Transverse colon (tissue), 4 donors: ENCODE measurements at regions not wholly inside any gene's neighbourhood (a gene's known extent, or its start where the extent isn't known, plus 50 kb on each side); places are given as distances from the start of the nearest gene placed in this dataset.

ENCODE experiments used
- DNase-seq: peaks from one replicate; pipeline ENCODE4 v3.0.0-alpha.2; 2019
- H3K27ac ChIP-seq, 4 donors: fragments of 200-600 bp; sonication (generic); 2 replicates each; pipeline ENCODE4 v1.5.1; 2016 to 2018; ENCODE audit warnings: inconsistent platforms in 4 of 4
- H3K27me3 ChIP-seq: fragments of 200-600 bp; sonication (generic); 2 replicates; pipeline ENCODE4 v1.5.1; 2017; ENCODE audit warnings: inconsistent platforms
- H3K36me3 ChIP-seq, 4 donors: fragments of 200-600 bp; sonication (generic); 2 replicates each; pipeline ENCODE4 v1.5.1; 2017 to 2019; ENCODE audit warnings: inconsistent platforms in 4 of 4
- H3K4me1 ChIP-seq, 4 donors: fragments of 200-600 bp; sonication (generic); 2 replicates each; pipeline ENCODE4 v1.5.1; 2017 to 2020; ENCODE audit warnings: inconsistent platforms in 4 of 4
- H3K4me3 ChIP-seq, 4 donors: fragments of 200-600 bp; sonication (generic); 1 replicate in 1 of 4; 2 replicates in 3 of 4; pipeline versions ENCODE4 v1.5.1 to v1.6.1; 2017 to 2019; ENCODE audit warnings: inconsistent platforms in 4 of 4
- H3K9me3 ChIP-seq, 2 donors: fragments of 200-600 bp; sonication (generic); 2 replicates each; pipeline ENCODE4 v1.5.1; 2017 to 2019; ENCODE audit warnings: inconsistent platforms in 2 of 2
- EP300 ChIP-seq: sonication (generic); formaldehyde crosslinking; IDR thresholded peaks from one replicate; pipeline ENCODE4 v1.6.1; 2017; ENCODE audit warnings: antibody characterized with exemption, low read depth
- POLR2A ChIP-seq: fragments of 450-650 bp; IDR thresholded peaks from one replicate; pipeline ENCODE4 v1.6.1; 2016; ENCODE audit warnings: antibody characterized with exemption, mild to moderate bottlenecking, moderate library complexity
- POLR2AphosphoS5 ChIP-seq, 3 donors: sonication (generic); formaldehyde crosslinking; IDR thresholded peaks; one replicate each; pipeline ENCODE4 v1.6.1; 2016; ENCODE audit warnings: antibody characterized with exemption in 3 of 3
- WGBS, 2 donors: methylation state at CpG; one replicate each; pipeline ENCODE4 v1.1.5; 2018; ENCODE audit warnings: low coverage in 1 of 2; 5-methylcytosine and 5-hydroxymethylcytosine counted together
- in situ Hi-C, 4 donors: fragments of 200-750 bp; cut with MboI; loops; one replicate each; pipeline versions ENCODE4 v1.15.0 to v1.15.1; 2017; ENCODE audit warnings: low sequenced_read_pairs in 3 of 4, low pct_ligation_motif_present in 1 of 4, low pct_unique_long_range_greater_than_20kb in 1 of 4
- intact Hi-C: fragments of 100-400 bp; cut with DNase I; formaldehyde crosslinking; loops from one replicate; pipeline ENCODE4 v1.15.1; 2023; ENCODE audit warnings: low total_unique reads
- TF ChIP-seq, protein P1 (sequence below), 5 experiments: fragments of 200-600 bp in 3 of 5; fragments of 450-650 bp in 2 of 5; sonication (generic) in 3 of 5; IDR thresholded peaks; 1 replicate in 2 of 5; 2 replicates in 3 of 5; pipeline ENCODE4 v1.5.1; 2016 to 2017; ENCODE audit warnings: antibody characterized with exemption in 5 of 5, inconsistent platforms in 3 of 5, mild to moderate bottlenecking in 2 of 5, moderate library complexity in 1 of 5

DNA sequence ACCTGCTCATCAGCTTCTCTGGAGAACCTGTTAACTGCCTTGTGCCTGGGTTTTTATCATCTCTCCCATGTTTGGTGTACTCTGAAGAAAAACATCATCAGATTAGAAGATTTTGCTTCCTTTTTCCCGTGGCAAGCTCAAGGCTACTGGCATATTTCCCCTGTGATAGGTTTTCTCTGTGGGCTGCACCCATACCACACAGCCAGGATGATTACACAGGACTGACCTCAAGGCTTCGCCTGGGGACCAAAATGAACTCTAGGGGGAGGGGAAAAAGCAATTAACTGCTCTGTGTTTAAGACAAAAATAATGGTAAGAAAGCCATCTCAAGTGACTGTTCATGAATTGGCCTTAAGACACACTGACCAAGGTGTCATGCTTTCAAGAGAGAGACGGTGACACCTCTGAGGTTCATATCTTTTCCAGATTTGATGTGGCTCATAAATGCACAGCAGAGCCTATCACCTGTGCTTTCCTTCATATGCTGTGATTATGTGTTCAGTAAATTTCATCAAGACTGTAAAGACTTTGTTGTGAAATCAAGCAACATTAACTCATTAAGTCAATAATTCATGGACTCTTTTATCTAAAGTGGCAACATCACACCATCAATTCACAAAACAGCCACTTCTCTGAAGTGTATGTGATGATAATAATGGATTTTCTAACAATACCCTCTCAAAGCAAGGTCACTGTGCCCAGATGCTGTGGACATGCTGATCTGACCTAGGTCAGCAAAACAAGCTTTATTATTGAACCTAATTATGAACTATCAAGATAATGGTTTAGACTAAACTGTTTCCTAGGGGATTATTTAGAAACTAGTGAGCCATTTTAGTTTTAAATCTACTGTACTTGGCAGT, 427.9 kb downstream of the WDR72 start:
- H3K27me3 ChIP-seq, result no peaks in the 10 kb centered on the region
- in situ Hi-C loops, result no loop called here
- no peak for TF ChIP-seq POLR2A
- TF ChIP-seq, protein P1, sequence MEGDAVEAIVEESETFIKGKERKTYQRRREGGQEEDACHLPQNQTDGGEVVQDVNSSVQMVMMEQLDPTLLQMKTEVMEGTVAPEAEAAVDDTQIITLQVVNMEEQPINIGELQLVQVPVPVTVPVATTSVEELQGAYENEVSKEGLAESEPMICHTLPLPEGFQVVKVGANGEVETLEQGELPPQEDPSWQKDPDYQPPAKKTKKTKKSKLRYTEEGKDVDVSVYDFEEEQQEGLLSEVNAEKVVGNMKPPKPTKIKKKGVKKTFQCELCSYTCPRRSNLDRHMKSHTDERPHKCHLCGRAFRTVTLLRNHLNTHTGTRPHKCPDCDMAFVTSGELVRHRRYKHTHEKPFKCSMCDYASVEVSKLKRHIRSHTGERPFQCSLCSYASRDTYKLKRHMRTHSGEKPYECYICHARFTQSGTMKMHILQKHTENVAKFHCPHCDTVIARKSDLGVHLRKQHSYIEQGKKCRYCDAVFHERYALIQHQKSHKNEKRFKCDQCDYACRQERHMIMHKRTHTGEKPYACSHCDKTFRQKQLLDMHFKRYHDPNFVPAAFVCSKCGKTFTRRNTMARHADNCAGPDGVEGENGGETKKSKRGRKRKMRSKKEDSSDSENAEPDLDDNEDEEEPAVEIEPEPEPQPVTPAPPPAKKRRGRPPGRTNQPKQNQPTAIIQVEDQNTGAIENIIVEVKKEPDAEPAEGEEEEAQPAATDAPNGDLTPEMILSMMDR (IDR thresholded peaks at IDR 0.05), result no peak
- TF ChIP-seq EP300, result no peak
- H3K36me3 ChIP-seq, result no peaks in the 10 kb centered on the region
- no peak overlapping the region for H3K27ac ChIP-seq
- H3K4me1 ChIP-seq, result no peaks in the 10 kb centered on the region
- H3K9me3 ChIP-seq, result no peaks in the 10 kb centered on the region
- no peak overlapping the region for H3K4me3 ChIP-seq
- intact Hi-C loops, result no loop called here
- DNase-seq, result no peak
- WGBS, 2 donors, result 39 to 49% methylated on average over 2 to 3 of the region's 3 CpGs

DNA sequence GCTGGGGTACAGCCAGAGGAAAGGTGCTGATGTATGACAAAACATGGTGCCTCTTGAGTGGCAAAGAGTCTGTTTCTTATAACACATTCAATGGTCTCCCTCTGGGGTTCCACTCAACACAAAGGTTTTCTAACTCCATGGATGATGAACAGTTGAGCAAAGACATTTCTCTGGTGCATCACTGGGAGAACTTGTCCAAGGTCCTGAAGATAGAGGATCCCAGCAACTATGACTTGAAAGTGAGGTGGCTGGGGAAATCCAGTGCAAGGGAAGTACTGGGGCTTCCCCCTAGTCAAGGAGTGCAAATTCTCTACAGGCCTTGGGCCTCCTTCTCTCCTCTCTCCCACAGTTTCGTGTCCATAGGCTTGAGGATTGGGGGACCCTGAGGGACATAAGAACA, 431.1 kb downstream of the WDR72 start:
- Histone ChIP-seq H3K9me3 (no peaks in the 10 kb centered on the region), H3K36me3 (no peaks in the 10 kb centered on the region), H3K27me3 (no peaks in the 10 kb centered on the region), H3K27ac (no peak overlapping the region), H3K4me1 (no peaks in the 10 kb centered on the region), H3K4me3 (no peak overlapping the region)
- 56% methylated on average over 1 of the region's 1 CpG; no CpG with 5 or more reads in 1 of the 2 donors for WGBS, 2 donors
- DNase-seq, result no peak
- in situ Hi-C loops (no loop called here), intact Hi-C loops (no loop called here)
- TF ChIP-seq POLR2AphosphoS5 (IDR thresholded peaks at IDR 0.05), result no peak
- no peak for TF ChIP-seq POLR2A
- TF ChIP-seq, protein P1 (IDR thresholded peaks at IDR 0.05), result no peak
- no peak for TF ChIP-seq EP300

DNA sequence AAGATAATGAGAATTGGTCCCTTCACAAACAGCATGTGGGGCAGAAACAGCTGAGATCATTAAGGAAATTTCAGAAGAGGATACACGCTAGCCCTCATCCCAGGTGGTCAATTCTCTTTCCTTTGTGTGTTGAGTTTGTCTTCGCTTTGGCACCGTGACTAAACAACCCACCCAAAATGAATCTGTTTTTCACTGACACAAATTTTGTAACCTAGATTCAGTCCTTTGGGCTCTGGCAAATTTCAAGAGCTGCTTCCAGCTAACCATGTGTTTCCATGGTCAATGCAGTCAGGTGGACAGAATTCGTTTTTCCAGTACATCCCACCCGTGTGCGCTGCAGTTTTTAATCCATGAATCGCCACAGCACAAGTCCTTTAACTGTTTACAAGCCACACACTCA, 435.4 kb downstream of the WDR72 start:
- in situ Hi-C loops (no loop called here), intact Hi-C loops (no loop called here)
- TF ChIP-seq POLR2A (no peak), POLR2AphosphoS5 (IDR thresholded peaks at IDR 0.05) (no peak), EP300 (no peak)
- TF ChIP-seq, protein P1 (IDR thresholded peaks at IDR 0.05), result no peak
- no peak overlapping the region for H3K27ac ChIP-seq
- DNase-seq, result no peak
- 77 to 82% methylated on average over 7 of the region's 7 CpGs for WGBS, 2 donors
- no peaks in the 10 kb centered on the region for H3K9me3 ChIP-seq
- no peaks in the 10 kb centered on the region for H3K36me3 ChIP-seq
- no peaks in the 10 kb centered on the region for H3K4me1 ChIP-seq
- H3K4me3 ChIP-seq, result no peak overlapping the region
- no peaks in the 10 kb centered on the region for H3K27me3 ChIP-seq

DNA sequence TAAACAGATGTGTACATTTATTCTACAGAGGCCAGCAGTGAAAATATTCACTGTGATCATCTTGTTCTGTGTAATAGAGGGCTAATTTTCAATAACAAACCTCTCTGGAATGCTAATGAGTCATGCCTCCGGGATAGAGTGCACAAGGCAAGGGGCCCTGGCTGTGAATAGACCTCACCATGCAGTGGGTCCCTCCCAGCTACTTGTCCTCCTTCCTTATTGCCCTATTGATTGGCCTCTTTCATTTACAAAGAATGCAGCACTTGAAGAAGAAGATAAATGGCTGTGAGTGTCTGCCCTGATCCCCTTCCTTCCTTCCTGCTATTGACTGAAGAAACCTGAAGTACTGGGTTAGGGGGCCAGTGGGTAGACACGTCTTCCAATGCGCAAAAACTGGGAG, 436.3 kb downstream of the WDR72 start:
- Histone ChIP-seq H3K27me3 (no peaks in the 10 kb centered on the region), H3K27ac (no peak overlapping the region), H3K4me3 (no peak overlapping the region), H3K36me3 (no peaks in the 10 kb centered on the region), H3K9me3 (no peaks in the 10 kb centered on the region), H3K4me1 (no peaks in the 10 kb centered on the region)
- no peak for DNase-seq
- intact Hi-C loops (no loop called here), in situ Hi-C loops (no loop called here)
- 41 to 51% methylated on average over 3 of the region's 3 CpGs for WGBS, 2 donors
- TF ChIP-seq, protein P1 (IDR thresholded peaks at IDR 0.05), result no peak
- no peak for TF ChIP-seq POLR2A
- no peak for TF ChIP-seq EP300
